ENCODE measurements at regions not wholly inside any gene's neighbourhood (a gene's known extent, or its start where the extent isn't known, plus 50 kb on each side); places are given as distances from the start of the nearest gene placed in this dataset.

- Histone ChIP-seq H3K36me3 (ENCODE audit: insufficient read depth) (no peaks in the 10 kb centered on the region), H3K27ac (ENCODE audit: low read depth) (no peak overlapping the region), H2AFZ (no peak overlapping the region), H3K4me2 (no peak overlapping the region), H3K4me1 (ENCODE audit: insufficient read depth) (no peaks in the 10 kb centered on the region), H3F3A (replicated peaks; ENCODE audit: low read depth) (no peaks in the 10 kb centered on the region), H3K27me3 (ENCODE audit: insufficient read depth) (no peaks in the 10 kb centered on the region), H3K79me2 (replicated peaks; ENCODE audit: insufficient read depth) (no peaks in the 10 kb centered on the region), H3K4me3 (no peak overlapping the region), H4K20me1 (replicated peaks; ENCODE audit: insufficient read depth) (no peaks in the 10 kb centered on the region), H3K9me2 (ENCODE audit: insufficient read depth) (no peaks in the 10 kb centered on the region)
- ATAC-seq = no peak
- Mint-ChIP-seq H3K9me3 (peaks cover 3% of the 10 kb centered on the region; the same call in 2 of the 3 replicates), H3K4me3 (no peak overlapping the region), H3K4me1 (peaks cover 5% of the 10 kb centered on the region; the same call in 2 of the 3 replicates), H3K27ac (no peak overlapping the region), H3K27me3 (ENCODE audit: insufficient read depth, low read depth, poor library complexity) (no peaks in the 10 kb centered on the region), H3K36me3 (ENCODE audit: low read depth) (no peaks in the 10 kb centered on the region)
- TF ChIP-seq, protein P1, sequence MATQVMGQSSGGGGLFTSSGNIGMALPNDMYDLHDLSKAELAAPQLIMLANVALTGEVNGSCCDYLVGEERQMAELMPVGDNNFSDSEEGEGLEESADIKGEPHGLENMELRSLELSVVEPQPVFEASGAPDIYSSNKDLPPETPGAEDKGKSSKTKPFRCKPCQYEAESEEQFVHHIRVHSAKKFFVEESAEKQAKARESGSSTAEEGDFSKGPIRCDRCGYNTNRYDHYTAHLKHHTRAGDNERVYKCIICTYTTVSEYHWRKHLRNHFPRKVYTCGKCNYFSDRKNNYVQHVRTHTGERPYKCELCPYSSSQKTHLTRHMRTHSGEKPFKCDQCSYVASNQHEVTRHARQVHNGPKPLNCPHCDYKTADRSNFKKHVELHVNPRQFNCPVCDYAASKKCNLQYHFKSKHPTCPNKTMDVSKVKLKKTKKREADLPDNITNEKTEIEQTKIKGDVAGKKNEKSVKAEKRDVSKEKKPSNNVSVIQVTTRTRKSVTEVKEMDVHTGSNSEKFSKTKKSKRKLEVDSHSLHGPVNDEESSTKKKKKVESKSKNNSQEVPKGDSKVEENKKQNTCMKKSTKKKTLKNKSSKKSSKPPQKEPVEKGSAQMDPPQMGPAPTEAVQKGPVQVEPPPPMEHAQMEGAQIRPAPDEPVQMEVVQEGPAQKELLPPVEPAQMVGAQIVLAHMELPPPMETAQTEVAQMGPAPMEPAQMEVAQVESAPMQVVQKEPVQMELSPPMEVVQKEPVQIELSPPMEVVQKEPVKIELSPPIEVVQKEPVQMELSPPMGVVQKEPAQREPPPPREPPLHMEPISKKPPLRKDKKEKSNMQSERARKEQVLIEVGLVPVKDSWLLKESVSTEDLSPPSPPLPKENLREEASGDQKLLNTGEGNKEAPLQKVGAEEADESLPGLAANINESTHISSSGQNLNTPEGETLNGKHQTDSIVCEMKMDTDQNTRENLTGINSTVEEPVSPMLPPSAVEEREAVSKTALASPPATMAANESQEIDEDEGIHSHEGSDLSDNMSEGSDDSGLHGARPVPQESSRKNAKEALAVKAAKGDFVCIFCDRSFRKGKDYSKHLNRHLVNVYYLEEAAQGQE (IDR thresholded peaks at IDR 0.05; ENCODE audit: unreplicated experiment) = no peak
- no peak for TF ChIP-seq ZNF331 (CRISPR knock-in tag; IDR thresholded peaks at IDR 0.05; ENCODE audit: low read depth)
- TF ChIP-seq EZH2phosphoT487 (IDR thresholded peaks at IDR 0.05; ENCODE audit: unreplicated experiment) = no peak
- TF ChIP-seq, protein P2, sequence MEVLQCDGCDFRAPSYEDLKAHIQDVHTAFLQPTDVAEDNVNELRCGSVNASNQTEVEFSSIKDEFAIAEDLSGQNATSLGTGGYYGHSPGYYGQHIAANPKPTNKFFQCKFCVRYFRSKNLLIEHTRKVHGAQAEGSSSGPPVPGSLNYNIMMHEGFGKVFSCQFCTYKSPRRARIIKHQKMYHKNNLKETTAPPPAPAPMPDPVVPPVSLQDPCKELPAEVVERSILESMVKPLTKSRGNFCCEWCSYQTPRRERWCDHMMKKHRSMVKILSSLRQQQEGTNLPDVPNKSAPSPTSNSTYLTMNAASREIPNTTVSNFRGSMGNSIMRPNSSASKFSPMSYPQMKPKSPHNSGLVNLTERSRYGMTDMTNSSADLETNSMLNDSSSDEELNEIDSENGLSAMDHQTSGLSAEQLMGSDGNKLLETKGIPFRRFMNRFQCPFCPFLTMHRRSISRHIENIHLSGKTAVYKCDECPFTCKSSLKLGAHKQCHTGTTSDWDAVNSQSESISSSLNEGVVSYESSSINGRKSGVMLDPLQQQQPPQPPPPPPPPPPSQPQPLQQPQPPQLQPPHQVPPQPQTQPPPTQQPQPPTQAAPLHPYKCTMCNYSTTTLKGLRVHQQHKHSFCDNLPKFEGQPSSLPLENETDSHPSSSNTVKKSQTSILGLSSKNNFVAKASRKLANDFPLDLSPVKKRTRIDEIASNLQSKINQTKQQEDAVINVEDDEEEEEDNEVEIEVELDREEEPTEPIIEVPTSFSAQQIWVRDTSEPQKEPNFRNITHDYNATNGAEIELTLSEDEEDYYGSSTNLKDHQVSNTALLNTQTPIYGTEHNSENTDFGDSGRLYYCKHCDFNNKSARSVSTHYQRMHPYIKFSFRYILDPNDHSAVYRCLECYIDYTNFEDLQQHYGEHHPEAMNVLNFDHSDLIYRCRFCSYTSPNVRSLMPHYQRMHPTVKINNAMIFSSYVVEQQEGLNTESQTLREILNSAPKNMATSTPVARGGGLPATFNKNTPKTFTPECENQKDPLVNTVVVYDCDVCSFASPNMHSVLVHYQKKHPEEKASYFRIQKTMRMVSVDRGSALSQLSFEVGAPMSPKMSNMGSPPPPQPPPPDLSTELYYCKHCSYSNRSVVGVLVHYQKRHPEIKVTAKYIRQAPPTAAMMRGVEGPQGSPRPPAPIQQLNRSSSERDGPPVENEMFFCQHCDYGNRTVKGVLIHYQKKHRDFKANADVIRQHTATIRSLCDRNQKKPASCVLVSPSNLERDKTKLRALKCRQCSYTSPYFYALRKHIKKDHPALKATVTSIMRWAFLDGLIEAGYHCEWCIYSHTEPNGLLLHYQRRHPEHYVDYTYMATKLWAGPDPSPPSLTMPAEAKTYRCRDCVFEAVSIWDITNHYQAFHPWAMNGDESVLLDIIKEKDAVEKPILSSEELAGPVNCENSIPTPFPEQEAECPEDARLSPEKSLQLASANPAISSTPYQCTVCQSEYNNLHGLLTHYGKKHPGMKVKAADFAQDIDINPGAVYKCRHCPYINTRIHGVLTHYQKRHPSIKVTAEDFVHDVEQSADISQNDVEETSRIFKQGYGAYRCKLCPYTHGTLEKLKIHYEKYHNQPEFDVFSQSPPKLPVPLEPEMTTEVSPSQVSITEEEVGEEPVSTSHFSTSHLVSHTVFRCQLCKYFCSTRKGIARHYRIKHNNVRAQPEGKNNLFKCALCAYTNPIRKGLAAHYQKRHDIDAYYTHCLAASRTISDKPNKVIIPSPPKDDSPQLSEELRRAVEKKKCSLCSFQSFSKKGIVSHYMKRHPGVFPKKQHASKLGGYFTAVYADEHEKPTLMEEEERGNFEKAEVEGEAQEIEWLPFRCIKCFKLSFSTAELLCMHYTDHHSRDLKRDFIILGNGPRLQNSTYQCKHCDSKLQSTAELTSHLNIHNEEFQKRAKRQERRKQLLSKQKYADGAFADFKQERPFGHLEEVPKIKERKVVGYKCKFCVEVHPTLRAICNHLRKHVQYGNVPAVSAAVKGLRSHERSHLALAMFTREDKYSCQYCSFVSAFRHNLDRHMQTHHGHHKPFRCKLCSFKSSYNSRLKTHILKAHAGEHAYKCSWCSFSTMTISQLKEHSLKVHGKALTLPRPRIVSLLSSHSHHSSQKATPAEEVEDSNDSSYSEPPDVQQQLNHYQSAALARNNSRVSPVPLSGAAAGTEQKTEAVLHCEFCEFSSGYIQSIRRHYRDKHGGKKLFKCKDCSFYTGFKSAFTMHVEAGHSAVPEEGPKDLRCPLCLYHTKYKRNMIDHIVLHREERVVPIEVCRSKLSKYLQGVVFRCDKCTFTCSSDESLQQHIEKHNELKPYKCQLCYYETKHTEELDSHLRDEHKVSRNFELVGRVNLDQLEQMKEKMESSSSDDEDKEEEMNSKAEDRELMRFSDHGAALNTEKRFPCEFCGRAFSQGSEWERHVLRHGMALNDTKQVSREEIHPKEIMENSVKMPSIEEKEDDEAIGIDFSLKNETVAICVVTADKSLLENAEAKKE (CRISPR knock-in tag; IDR thresholded peaks at IDR 0.05) = no peak
- DNase-seq (ENCODE audit: low spot score) = no peak
Measured at GRCh38 chr1:147379889-147380288, 137.4 kb downstream of the CHD1L start.

All from GM23338 (cell line).